ENCODE measurements at regions not wholly inside any gene's neighbourhood (a gene's known extent, or its start where the extent isn't known, plus 50 kb on each side); places are given as distances from the start of the nearest gene placed in this dataset.

- TF ChIP-seq RAD21 (IDR thresholded peaks at IDR 0.05; ENCODE audit: low read depth) (no peak), YY1 (IDR thresholded peaks at IDR 0.05; ENCODE audit: low read depth) (no peak), EP300 (IDR thresholded peaks at IDR 0.05; ENCODE audit: borderline replicate concordance) (no peak), TEAD4 (IDR thresholded peaks at IDR 0.05) (no peak), REST (IDR thresholded peaks at IDR 0.05; ENCODE audit: low read depth) (no peak), FOXM1 (IDR thresholded peaks at IDR 0.05; ENCODE audit: borderline replicate concordance, low read depth) (no peak)
Measured at GRCh38 chr11:116229236-116229970, 543.4 kb downstream of the BUD13 start.

All from Ishikawa (cell line).